ENCODE measurements at regions not wholly inside any gene's neighbourhood (a gene's known extent, or its start where the extent isn't known, plus 50 kb on each side); places are given as distances from the start of the nearest gene placed in this dataset.
"Not testable (repeated sequence)": the region's sequence is repeated elsewhere in the genome, so short reads cannot be mapped to it uniquely, and the experiment has no call there.

- DNase-seq = no peak
These were observed 92.2 kb upstream of the CIBAR2 start for GRCh38 chr16:85204242-85205010.

GRCh38 chr16:85205257-85205656, 93.0 kb upstream of the CIBAR2 start:
- DNase-seq = not testable (repeated sequence)

- peak; percentile 62 for DNase-seq
These were observed 93.6 kb upstream of the CIBAR2 start for GRCh38 chr16:85205747-85206471.

GRCh38 chr16:85206472-85207356, 94.4 kb upstream of the CIBAR2 start:
- DNase-seq = peak; percentile 68

GRCh38 chr16:85207357-85207921, 95.2 kb upstream of the CIBAR2 start:
- no peak for DNase-seq

- no peak for DNase-seq
These were observed 95.9 kb upstream of the CIBAR2 start for GRCh38 chr16:85208181-85208580.

- no peak for DNase-seq
These were observed 96.6 kb upstream of the CIBAR2 start for GRCh38 chr16:85208643-85209520.

- no peak for DNase-seq
These were observed 97.4 kb upstream of the CIBAR2 start for GRCh38 chr16:85209526-85210121.

- no peak for DNase-seq
These were observed 98.3 kb upstream of the CIBAR2 start for GRCh38 chr16:85210423-85211169.

- DNase-seq = no peak
These were observed 99.1 kb upstream of the CIBAR2 start for GRCh38 chr16:85211271-85211801.

GRCh38 chr16:85213926-85214675, 101.8 kb upstream of the CIBAR2 start:
- no peak for DNase-seq

- DNase-seq = peak; percentile 48
These were observed 103.3 kb upstream of the CIBAR2 start for GRCh38 chr16:85215478-85216118.

GRCh38 chr16:85216522-85217375, 104.5 kb upstream of the CIBAR2 start:
- peak; percentile 35 for DNase-seq

GRCh38 chr16:85220125-85220839, 108.0 kb upstream of the CIBAR2 start:
- DNase-seq = peak; percentile 95

GRCh38 chr16:85220964-85221731, 108.9 kb upstream of the CIBAR2 start:
- DNase-seq = peak; percentile 54

- DNase-seq = no peak
These were observed 109.5 kb upstream of the CIBAR2 start for GRCh38 chr16:85221771-85222154.
